Mucosa of stomach (tissue), 1 donor: ENCODE measurements at regions not wholly inside any gene's neighbourhood (a gene's known extent, or its start where the extent isn't known, plus 50 kb on each side); places are given as distances from the start of the nearest gene placed in this dataset.
"Not testable (repeated sequence)": the region's sequence is repeated elsewhere in the genome, so short reads cannot be mapped to it uniquely, and the experiment has no call there.

ENCODE experiments used
- H3K27me3 ChIP-seq: one replicate; pipeline ENCODE4 v1.7.0; 2013; ENCODE audit warnings: mild to moderate bottlenecking, low read length; ENCODE audit not compliant: control insufficient read depth, insufficient read depth
- H3K36me3 ChIP-seq: one replicate; pipeline ENCODE4 v1.7.0; 2013; ENCODE audit warnings: low read length; ENCODE audit not compliant: control insufficient read depth, insufficient read depth
- H3K4me1 ChIP-seq: one replicate; pipeline ENCODE4 v1.7.0; 2013; ENCODE audit warnings: mild to moderate bottlenecking, low read length; ENCODE audit not compliant: control insufficient read depth, insufficient read depth
- H3K4me3 ChIP-seq: one replicate; pipeline ENCODE4 v1.7.0; 2013; ENCODE audit warnings: low read length
- H3K9ac ChIP-seq: one replicate; pipeline ENCODE4 v1.7.0; 2013; ENCODE audit warnings: mild to moderate bottlenecking, low read length, moderate library complexity
- H3K9me3 ChIP-seq: one replicate; pipeline ENCODE4 v1.7.0; 2013; ENCODE audit warnings: mild to moderate bottlenecking, low read length, moderate library complexity; ENCODE audit not compliant: control insufficient read depth
- donor health status: Pancreatic carcinoma.

DNA sequence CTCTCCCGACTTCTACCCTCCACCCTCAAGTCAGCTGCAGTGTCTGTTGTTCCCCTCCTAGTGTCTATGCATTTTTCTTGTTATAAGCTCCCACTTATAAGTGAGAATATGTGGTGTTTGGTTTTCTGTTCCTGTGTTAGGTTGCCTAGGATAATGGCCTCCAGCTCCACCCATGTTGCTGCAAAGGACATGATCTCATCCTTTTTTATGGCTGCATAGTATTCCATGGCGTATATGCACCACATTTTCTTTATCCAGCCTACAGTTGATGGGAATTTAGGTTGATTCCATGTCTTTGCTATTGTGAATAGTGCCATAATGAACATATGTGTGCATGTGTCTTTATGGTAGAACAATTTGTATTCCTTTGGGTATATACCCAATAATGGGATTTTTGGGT lies 80.7 kb downstream of the SPTSSA start:
- not testable (repeated sequence) for H3K9me3 ChIP-seq, H3K27me3 ChIP-seq, H3K36me3 ChIP-seq, H3K4me3 ChIP-seq, H3K4me1 ChIP-seq, H3K9ac ChIP-seq

DNA sequence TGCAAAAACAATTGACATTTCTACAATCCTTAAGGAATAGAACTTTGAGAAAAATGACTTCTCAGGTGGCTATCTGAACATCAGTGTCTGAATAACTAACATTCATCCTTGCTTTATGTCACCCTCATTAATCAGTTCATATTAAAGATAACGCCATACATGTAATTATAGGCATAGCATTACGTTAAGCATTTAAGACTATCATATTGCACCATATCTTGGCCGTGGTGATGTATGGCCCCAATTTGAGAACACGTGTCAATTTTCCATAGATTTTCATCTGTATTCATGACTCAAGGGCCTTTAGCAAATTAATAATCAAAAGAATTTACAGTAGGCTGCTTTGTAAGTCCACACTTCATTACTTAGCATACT lies 81.6 kb downstream of the SPTSSA start:
- H3K36me3 ChIP-seq: no peaks in the 10 kb centered on the region

GRCh38 chr14:34379816-34380470 lies 82.1 kb downstream of the SPTSSA start:
- H3K4me3 ChIP-seq: no peak overlapping the region
- no peaks in the 10 kb centered on the region for H3K9me3 ChIP-seq
- H3K9ac ChIP-seq: no peak overlapping the region
- H3K36me3 ChIP-seq: no peaks in the 10 kb centered on the region
- peaks cover 9% of the 10 kb centered on the region for H3K4me1 ChIP-seq
- H3K27me3 ChIP-seq: no peaks in the 10 kb centered on the region

More for the DNA sequence above, 81.6 kb downstream of the SPTSSA start:
- Histone ChIP-seq H3K9me3 (no peaks in the 10 kb centered on the region), H3K4me1 (peaks cover 7% of the 10 kb centered on the region), H3K4me3 (no peak overlapping the region), H3K9ac (no peak overlapping the region), H3K27me3 (no peaks in the 10 kb centered on the region)

GRCh38 chr14:34376649-34377267 lies 85.3 kb downstream of the SPTSSA start:
- no peak overlapping the region for H3K4me3 ChIP-seq
- H3K4me1 ChIP-seq: peaks cover 9% of the 10 kb centered on the region
- no peaks in the 10 kb centered on the region for H3K27me3 ChIP-seq
- no peaks in the 10 kb centered on the region for H3K36me3 ChIP-seq
- no peak overlapping the region for H3K9ac ChIP-seq
- H3K9me3 ChIP-seq: no peaks in the 10 kb centered on the region

DNA sequence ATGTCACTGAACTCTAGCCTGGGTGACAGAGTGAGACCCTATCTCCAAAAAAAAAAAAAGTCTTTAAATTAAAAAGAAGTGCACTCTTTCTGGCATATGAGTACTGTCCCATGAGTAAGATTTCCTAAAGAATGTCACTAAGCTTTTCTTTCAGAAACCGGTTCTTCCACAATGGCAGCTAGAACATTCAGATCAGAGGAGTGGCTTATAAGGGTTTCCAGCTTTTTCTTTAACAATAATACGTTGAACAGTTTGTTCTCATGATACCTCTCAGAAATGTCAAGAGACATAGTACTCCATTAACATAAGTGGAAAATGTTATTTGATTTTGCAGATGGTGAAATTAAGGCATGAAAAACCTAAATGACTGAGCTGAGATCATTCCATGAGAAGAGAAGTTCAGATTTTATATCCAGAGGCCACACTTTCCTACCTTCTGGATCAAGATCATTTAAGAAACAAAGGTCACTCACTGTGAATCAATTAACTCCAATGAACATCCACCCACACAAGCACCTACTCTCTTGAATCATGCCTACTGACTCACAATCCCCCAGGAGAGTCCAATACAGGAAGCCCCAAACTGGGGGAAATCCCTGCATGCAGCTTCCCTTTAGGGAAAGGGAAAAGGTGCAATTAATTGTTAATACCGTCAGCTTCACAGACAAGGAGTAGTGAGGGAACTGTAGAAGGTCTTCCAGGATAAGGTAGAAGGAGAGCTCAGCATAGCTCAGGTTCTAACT lies 86.9 kb downstream of the SPTSSA start:
- Histone ChIP-seq H3K27me3 (no peaks in the 10 kb centered on the region), H3K9ac (no peak overlapping the region), H3K4me1 (peaks cover 9% of the 10 kb centered on the region), H3K36me3 (no peaks in the 10 kb centered on the region), H3K9me3 (no peaks in the 10 kb centered on the region), H3K4me3 (no peak overlapping the region)

GRCh38 chr14:34373191-34373590 lies 88.8 kb downstream of the SPTSSA start:
- H3K9ac ChIP-seq: no peak overlapping the region
- no peaks in the 10 kb centered on the region for H3K9me3 ChIP-seq
- no peak overlapping the region for H3K4me3 ChIP-seq
- peaks cover 21% of the 10 kb centered on the region for H3K4me1 ChIP-seq
- H3K27me3 ChIP-seq: no peaks in the 10 kb centered on the region
- no peaks in the 10 kb centered on the region for H3K36me3 ChIP-seq

DNA sequence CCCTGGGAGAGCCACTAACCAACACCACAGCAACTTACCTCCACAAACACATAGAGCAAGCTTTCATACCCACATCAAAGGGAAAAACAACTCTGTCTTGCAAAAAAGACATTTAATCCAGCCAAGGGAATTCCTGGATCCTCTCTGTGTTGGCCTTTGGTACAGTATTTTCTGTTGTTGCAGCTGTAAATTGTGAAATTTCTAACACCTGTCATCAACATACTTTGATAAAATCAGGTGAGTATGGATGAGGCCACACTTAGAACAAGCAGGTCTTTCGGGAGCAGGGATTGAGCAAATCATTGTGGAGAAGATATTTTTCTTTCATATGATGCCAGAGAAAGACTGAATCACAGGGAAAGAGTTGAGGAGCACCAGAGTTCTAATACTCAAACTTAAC lies 89.3 kb downstream of the SPTSSA start:
- Histone ChIP-seq H3K27me3 (no peaks in the 10 kb centered on the region), H3K36me3 (no peaks in the 10 kb centered on the region), H3K4me1 (peaks cover 24% of the 10 kb centered on the region), H3K4me3 (no peak overlapping the region), H3K9me3 (no peaks in the 10 kb centered on the region), H3K9ac (no peak overlapping the region)

DNA sequence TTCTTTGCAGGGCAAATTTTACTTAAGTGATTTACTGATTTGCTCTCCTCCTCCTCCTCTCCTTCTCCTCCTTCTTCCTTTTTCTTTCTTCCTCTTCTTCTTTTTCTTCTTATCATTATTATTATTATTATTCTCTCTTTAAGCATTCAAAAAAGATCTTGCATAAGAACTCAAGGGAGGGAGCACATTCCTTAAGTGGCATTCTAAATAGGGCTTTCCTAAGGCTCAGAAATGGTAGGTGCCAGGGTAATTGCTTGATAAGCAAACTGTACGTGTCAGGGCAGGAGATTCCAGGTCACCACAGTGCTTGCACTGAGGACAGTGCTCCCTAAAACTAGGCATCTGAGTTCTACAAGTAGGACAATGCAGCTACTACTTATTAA lies 92.4 kb downstream of the SPTSSA start:
- no peaks in the 10 kb centered on the region for H3K36me3 ChIP-seq
- H3K27me3 ChIP-seq: no peaks in the 10 kb centered on the region
- no peak overlapping the region for H3K9ac ChIP-seq

DNA sequence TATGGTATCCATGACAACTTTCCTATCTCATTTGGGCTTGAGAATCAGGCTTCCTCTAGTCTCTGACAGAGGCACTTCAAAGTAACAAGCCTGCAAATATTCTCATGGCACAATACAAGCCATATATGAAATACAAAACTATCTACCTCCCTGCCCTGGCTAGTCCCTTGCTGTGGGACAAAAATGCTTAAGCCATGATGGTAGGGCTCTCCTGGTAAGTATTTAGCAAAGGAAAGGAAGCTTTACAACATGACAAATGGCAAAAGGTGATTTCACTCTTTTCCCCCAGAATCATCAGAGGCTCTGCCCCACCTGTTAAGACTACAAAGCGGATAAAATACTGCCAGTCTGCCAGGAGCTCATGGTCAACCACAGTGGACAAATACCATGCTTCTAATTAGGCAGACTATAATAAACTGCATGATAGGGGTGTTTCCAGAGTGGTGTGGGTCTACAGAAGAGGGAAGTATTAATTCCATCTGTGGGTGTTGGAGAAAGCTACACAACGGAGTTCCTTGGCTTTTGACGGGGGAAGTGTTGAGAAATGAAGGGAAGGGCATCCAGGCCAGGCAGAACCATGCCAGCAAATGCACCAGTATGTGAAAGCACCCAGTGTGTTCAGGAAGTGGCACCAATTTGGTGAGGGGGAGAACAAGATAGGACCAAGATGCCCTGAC lies 92.9 kb downstream of the SPTSSA start:
- H3K9me3 ChIP-seq: no peaks in the 10 kb centered on the region
- H3K4me3 ChIP-seq: no peak overlapping the region
- peaks cover 17% of the 10 kb centered on the region for H3K4me1 ChIP-seq
- no peaks in the 10 kb centered on the region for H3K36me3 ChIP-seq
- H3K27me3 ChIP-seq: no peaks in the 10 kb centered on the region
- H3K9ac ChIP-seq: no peak overlapping the region

More for the DNA sequence above, 92.4 kb downstream of the SPTSSA start:
- H3K4me3 ChIP-seq: no peak overlapping the region
- H3K4me1 ChIP-seq: peaks cover 17% of the 10 kb centered on the region
- H3K9me3 ChIP-seq: no peaks in the 10 kb centered on the region

- H3K36me3 ChIP-seq: no peaks in the 10 kb centered on the region
- no peak overlapping the region for H3K4me3 ChIP-seq
- no peaks in the 10 kb centered on the region for H3K9me3 ChIP-seq
- no peak overlapping the region for H3K9ac ChIP-seq
- H3K27me3 ChIP-seq: no peaks in the 10 kb centered on the region
- H3K4me1 ChIP-seq: peaks cover 17% of the 10 kb centered on the region
These were observed 93.7 kb downstream of the SPTSSA start for GRCh38 chr14:34368115-34368970.

DNA sequence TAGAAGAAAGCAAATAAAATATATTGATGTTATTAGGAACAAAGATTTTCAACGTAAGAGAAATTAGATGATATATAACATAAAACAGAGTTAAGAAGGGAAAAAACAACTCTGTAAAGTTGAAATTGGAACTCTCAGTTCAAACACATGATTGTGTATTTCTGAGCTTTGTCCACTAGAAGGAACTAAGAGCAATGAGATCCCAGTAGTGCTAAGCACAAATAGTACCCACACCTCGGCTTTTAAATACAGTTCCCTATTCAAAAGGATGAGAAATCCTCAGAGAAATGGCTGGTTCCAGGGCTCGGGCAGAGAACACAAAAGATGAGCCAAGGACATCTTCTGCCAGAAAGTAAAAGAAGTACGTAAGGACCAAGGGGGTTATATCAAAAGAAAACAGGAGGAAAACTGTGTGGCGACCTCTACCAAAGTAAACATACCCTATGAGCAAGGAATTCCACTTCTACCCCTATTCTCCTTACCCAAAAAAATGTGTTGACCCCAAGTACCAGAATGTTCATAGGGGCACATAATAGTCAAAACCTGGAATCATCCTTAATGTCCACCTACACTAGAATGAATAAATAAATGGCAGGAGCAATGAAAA lies 96.6 kb downstream of the SPTSSA start:
- Histone ChIP-seq H3K36me3 (no peaks in the 10 kb centered on the region), H3K4me1 (peaks cover 17% of the 10 kb centered on the region), H3K4me3 (no peak overlapping the region), H3K9ac (no peak overlapping the region), H3K9me3 (no peaks in the 10 kb centered on the region), H3K27me3 (no peaks in the 10 kb centered on the region)
